ENCODE measurements at regions not wholly inside any gene's neighbourhood (a gene's known extent, or its start where the extent isn't known, plus 50 kb on each side); places are given as distances from the start of the nearest gene placed in this dataset.

- DNase-seq: no peak
Measured at GRCh38 chr2:239756790-239757760, 268.1 kb downstream of the NDUFA10 start.

- no peak for DNase-seq
Measured at GRCh38 chr2:239756031-239756789, 268.9 kb downstream of the NDUFA10 start.

- no peak for DNase-seq
Measured at GRCh38 chr2:239753401-239753837, 271.7 kb downstream of the NDUFA10 start.

GRCh38 chr2:239752951-239753350, 272.2 kb downstream of the NDUFA10 start:
- DNase-seq: no peak

- DNase-seq: no peak
Measured at GRCh38 chr2:239751679-239752355, 273.3 kb downstream of the NDUFA10 start.

- no peak for DNase-seq
Measured at GRCh38 chr2:239750929-239751678, 274.0 kb downstream of the NDUFA10 start.

- no peak for DNase-seq
Measured at GRCh38 chr2:239750045-239750835, 274.9 kb downstream of the NDUFA10 start.

GRCh38 chr2:239749272-239749873, 275.8 kb downstream of the NDUFA10 start:
- DNase-seq: no peak

GRCh38 chr2:239748811-239749210, 276.3 kb downstream of the NDUFA10 start:
- DNase-seq: no peak

DNA sequence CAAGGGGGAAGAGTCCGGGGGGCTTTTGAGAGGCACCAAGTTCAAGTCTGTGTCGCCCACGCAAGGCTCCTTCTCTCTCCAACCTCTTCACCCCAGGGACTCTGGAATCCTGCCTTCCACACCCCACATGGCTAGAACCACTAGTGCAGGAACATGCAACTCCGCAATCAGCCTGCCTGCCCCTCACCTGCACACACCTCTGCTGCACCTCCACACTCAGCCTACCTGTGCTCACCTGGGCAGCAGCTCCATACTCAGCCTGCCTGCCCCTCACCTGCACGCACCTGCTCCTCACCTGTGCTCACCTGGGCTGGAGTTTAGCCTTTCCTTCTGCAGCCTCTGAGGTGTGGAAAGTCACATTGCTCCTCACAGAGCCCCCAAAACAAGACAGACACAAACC, 277.4 kb downstream of the NDUFA10 start:
- DNase-seq: no peak

DNA sequence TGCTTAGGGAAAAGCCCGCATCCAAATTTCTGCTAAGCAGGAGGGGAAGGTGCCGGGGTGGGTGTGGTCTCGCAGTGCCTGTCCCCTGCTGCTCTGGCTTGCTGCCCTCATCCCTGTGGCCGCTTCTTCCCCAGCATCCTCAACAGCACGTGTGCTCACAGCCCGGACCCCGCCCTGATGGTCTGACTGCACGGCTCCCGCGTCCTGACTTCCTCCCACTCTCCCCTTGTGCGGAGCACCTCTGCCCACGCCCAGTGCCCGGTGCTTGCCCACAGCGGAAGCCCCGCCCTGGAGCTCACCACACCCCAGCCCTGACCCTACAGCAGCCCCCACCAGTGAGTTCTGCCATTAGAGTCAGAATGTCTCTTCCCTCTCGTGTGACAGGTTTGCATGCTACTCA, 277.9 kb downstream of the NDUFA10 start:
- no peak for DNase-seq

DNA sequence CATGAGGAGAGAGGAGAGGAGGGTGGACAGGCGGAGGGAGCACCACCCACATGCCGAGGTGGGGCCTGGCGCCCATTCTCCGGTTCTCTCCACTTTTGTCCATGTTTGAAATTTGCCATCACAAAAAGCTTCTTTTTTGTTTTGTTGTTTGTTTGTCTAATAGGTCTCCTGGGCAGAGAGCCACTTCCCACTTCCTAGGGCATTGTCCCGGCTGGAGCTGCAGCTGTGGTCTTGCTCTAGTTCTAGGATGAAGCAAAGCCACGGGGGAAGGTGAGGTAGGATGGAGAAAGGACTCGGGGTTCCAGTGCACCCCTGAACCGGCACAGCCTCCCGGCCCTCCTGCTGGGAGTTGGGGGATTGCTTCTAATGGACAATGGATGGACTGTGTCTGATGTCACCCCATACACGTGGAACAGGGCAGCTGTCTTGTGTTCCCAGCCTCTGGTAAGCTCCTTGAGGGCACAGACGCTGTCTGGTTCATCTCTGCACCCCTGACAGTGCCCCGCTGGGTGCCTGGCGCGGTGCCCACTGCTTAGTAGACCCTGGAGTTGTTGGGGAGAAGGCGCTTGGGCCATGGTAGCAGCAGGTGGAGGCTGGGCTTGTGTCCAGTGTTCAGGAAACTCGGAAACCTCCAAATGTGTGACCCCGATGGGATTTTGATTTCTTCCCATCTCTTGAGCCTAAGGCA, 278.4 kb downstream of the NDUFA10 start:
- DNase-seq: no peak

DNA sequence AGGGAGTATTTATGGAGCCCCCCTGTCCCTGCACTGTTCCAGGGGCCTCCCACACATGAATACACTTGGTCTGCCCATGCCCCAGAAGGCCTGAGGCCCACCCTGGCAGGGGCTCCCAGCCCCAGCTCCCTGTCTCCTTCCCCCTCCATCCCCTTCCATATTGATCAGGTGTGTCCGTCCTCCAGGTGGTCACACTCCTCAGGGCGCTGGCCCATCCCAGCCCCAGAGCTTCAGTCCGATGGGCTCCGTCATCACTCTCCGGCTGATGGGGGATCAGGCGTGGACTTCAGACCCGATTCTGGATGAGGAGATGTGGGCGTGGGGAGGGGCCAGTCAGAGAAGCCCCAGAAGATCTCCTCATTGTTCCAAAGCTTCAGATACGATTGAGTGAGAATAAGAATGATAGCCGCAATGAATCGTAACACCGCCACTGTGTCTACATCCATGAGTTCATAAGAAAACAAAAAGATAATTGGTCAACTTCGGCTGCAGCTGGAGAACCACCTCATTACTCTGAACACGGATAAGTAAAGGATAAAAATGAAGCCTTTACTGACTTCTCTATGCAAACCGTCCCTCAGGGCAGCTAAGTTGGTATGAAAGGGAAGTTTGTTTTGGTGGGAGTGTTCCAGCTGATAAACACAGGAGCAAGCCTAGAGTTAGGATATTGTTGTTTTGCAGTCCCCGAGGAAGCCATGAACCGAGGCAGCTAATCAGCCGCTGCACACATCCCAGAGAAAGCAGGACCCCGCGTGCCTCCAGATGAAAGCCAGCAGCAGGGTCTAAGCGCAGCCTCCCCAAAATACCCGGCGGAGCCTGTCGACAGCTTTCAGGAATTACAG, 279.5 kb downstream of the NDUFA10 start:
- no peak for DNase-seq

DNA sequence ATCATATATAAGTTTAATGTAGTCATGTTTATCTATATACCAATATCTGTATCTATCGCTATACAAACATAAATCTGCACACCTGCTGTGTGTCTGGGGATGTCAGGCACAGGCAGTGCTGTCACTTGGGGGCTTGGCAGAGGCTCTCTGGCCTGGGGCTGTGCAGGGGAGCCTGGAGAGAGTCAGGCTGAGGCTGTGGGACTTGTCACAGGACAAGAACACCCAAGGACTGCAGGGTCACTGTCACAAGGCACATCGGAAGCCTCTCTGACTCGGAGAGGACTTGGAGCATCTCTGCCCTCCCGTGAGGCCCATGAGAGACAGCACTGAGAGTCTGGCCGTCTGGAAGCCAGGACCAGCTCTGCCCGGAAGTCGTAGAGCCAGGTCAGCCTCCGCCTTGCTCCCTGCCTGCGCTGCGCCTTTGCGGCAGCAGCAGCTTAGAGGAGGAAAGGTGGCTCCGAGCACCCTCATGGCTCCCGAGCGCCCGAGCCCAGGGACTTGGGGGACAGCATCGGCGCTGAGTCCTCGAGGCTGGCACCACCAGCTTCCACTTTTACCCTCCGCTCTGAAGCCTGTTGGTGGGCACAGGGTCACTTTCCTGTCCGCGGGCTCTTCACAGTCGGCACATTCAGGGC, 280.3 kb downstream of the NDUFA10 start:
- DNase-seq: no peak

GRCh38 chr2:239743206-239743605, 281.9 kb downstream of the NDUFA10 start:
- no peak for DNase-seq

GRCh38 chr2:239742377-239742776, 282.8 kb downstream of the NDUFA10 start:
- DNase-seq: no peak

DNA sequence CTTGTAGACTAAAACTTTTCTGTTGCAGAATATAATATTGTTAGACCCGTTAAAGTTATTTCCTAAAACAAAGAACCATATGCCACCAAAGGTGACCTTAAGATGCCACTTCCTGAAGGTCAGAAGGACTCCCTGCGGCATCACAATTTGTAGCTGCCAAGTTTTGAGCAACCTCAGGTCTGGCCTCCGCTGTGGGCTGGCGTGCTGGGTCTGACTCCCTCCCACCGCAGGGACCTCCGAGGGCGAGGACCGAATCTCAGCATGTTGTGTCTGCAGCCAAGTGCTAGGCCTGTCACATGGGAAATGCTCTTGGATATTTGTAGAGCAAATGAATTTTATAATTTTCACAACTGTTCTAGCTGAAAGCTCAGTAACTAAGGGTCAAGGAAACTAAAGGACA, 285.9 kb downstream of the NDUFA10 start:
- DNase-seq: no peak

DNA sequence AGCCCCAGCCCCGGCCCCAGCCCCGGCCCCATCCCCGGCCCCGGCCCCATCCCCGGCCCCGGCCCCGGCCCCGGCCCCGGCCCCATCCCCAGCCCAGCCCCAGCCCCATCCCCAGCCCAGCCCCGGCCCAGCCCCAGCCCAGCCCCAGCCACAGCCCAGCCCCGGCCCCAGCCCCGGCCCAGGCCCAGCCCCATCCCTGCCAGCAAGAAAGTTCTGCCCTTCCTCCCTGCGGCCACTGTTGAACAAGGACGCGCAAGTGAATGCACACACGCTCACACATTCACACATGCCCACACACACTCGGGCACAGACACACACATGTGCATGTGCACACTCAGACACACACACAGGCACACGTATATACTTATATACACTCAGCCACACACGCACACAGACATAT, 287.0 kb downstream of the NDUFA10 start:
- no peak for DNase-seq

DNA sequence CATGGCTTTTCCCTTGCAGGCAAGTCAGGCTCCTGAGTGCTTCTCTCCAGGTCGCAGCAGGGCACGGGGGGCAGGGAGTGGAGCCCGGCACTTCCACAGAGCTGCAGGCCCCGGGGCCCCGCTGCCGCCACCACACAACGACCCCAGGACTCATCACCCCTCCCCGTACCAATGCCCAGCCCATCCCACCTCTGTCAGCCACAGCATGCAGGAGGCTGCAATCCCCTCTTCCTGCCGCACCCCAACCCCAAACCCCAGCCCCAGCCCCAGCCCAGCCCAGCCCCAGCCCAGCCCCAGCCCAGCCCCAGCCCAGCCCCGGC, 288.0 kb downstream of the NDUFA10 start:
- no peak for DNase-seq
